Calu3 (cell line): ENCODE measurements at regions not wholly inside any gene's neighbourhood (a gene's known extent, or its start where the extent isn't known, plus 50 kb on each side); places are given as distances from the start of the nearest gene placed in this dataset.

Source experiments
- BruUV-seq: library from RNA; stranded (reverse); fragments of 400-500 nt; replicated peaks from 2 replicates; lab custom pipeline; 2021; lab: Mats Ljungman, UMichigan
- CTCF ChIA-PET: fragments of 300-600 bp; sonication (Branson Sonifier 250); formaldehyde crosslinking; loops from one replicate; lab custom pipeline; 2022; ENCODE audit warnings: antibody characterized with exemption; lab: Charles Lee
- DNase-seq: peaks from one replicate; pipeline ENCODE4 v3.0.0; 2022
- H3K27ac Mint-ChIP-seq: one replicate; pipeline ENCODE4 v1.8.0; 2022; ENCODE audit warnings: mixed read lengths; ENCODE audit not compliant: unreplicated experiment
- H3K27me3 Mint-ChIP-seq: one replicate; pipeline ENCODE4 v1.8.0; 2022; ENCODE audit warnings: mixed read lengths; ENCODE audit not compliant: unreplicated experiment
- H3K36me3 Mint-ChIP-seq: one replicate; pipeline ENCODE4 v1.8.0; 2022; ENCODE audit warnings: mild to moderate bottlenecking, moderate library complexity, mixed read lengths; ENCODE audit not compliant: insufficient read depth, unreplicated experiment
- H3K4me1 Mint-ChIP-seq: one replicate; pipeline ENCODE4 v1.8.0; 2022; ENCODE audit warnings: mild to moderate bottlenecking, low read depth, mixed read lengths; ENCODE audit not compliant: unreplicated experiment
- H3K4me3 Mint-ChIP-seq: one replicate; pipeline ENCODE4 v1.8.0; 2022; ENCODE audit warnings: mild to moderate bottlenecking, low read depth, moderate library complexity, mixed read lengths; ENCODE audit not compliant: unreplicated experiment
- H3K9me3 Mint-ChIP-seq: one replicate; pipeline ENCODE4 v1.8.0; 2022; ENCODE audit warnings: low read depth, mixed read lengths; ENCODE audit not compliant: unreplicated experiment
- intact Hi-C: fragments of 100-400 bp; cut with micrococcal nuclease; formaldehyde crosslinking; loops from one replicate; pipeline ENCODE4 v1.10.0; 2022; ENCODE audit not compliant: unreplicated experiment
- TF ChIP-seq, protein P1 (sequence below): fragments of 200-600 bp; IDR thresholded peaks from one replicate; pipeline ENCODE4 v1.8.0; 2022; ENCODE audit warnings: antibody characterized with exemption; ENCODE audit not compliant: unreplicated experiment

DNA sequence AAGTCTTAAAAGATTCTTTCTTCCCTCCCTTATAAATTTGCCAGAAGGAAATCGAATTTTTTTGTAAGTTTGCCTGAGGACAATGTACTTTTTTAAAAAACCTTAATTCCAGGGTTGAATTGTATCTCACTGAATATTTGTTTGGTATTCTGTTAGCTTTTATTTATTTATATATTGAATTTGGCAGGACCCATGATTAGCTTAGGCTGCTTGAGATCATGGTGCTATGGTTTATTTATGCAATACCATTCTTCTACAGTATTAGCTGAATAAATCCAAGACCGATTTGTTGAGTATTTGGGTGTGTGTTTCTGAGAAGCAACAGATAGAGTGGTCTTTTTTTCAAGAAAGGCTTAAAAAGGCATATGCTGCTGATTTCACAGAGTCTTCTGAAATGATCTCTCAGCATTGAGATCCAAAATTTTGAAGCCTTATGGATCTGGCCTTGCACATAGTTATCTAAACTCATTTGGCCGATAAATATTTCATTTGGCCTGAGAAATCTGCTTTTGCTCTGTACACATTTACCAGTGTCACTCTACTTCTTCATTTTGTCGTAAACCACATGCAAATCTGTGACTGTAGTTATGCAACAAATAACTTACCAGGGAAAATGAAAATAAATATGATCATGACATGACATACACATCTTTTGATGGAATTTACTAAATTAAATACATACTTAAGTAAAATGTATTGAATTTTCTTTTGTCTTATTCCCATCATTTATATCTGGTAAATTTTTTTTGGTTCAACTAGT, 265.8 kb upstream of the FLRT2 start:
- Mint-ChIP-seq H3K4me1 (no peaks in the 10 kb centered on the region), H3K27ac (no peak overlapping the region), H3K36me3 (no peaks in the 10 kb centered on the region), H3K27me3 (no peaks in the 10 kb centered on the region), H3K4me3 (no peak overlapping the region), H3K9me3 (peaks cover 14% of the 10 kb centered on the region)
- no TSS peak for BruUV-seq
- intact Hi-C loops: no loop called here
- CTCF ChIA-PET: no interaction called here
- no peak for DNase-seq
- TF ChIP-seq, protein P1, sequence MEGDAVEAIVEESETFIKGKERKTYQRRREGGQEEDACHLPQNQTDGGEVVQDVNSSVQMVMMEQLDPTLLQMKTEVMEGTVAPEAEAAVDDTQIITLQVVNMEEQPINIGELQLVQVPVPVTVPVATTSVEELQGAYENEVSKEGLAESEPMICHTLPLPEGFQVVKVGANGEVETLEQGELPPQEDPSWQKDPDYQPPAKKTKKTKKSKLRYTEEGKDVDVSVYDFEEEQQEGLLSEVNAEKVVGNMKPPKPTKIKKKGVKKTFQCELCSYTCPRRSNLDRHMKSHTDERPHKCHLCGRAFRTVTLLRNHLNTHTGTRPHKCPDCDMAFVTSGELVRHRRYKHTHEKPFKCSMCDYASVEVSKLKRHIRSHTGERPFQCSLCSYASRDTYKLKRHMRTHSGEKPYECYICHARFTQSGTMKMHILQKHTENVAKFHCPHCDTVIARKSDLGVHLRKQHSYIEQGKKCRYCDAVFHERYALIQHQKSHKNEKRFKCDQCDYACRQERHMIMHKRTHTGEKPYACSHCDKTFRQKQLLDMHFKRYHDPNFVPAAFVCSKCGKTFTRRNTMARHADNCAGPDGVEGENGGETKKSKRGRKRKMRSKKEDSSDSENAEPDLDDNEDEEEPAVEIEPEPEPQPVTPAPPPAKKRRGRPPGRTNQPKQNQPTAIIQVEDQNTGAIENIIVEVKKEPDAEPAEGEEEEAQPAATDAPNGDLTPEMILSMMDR: no peak

DNA sequence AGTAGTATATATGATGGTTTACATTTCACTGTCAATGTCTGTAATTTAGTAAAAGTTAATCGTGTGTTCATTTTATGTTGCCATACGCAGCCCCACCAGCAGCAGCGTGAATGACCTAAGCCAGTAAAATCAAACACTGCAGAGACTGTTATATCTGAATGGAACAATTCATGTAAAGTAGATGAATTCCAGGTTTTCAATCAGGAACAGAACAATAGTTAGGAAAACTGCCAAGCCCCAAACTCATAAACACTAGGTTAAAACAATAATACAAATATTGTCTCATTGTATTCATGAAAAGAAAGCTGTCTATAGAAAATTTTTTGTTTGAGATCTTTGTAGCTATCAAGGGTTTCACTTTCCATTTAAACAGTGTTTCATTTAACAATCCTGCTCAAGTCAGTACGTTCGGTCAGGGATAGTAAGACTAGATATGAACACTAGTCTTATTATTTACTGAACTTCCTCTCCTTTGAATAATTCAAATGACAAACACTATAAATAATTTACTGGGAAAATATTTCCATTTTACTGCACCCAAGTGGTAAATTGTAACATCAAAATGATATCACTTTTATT, 256.8 kb upstream of the FLRT2 start:
- no peak overlapping the region for H3K4me3 Mint-ChIP-seq
- no peaks in the 10 kb centered on the region for H3K36me3 Mint-ChIP-seq
- TF ChIP-seq, protein P1: no peak
- H3K27ac Mint-ChIP-seq: no peak overlapping the region
- H3K4me1 Mint-ChIP-seq: no peaks in the 10 kb centered on the region
- CTCF ChIA-PET: no interaction called here
- intact Hi-C loops: no loop called here
- H3K9me3 Mint-ChIP-seq: peaks cover 3% of the 10 kb centered on the region
- no peak for DNase-seq
- H3K27me3 Mint-ChIP-seq: no peaks in the 10 kb centered on the region
- no TSS peak for BruUV-seq

DNA sequence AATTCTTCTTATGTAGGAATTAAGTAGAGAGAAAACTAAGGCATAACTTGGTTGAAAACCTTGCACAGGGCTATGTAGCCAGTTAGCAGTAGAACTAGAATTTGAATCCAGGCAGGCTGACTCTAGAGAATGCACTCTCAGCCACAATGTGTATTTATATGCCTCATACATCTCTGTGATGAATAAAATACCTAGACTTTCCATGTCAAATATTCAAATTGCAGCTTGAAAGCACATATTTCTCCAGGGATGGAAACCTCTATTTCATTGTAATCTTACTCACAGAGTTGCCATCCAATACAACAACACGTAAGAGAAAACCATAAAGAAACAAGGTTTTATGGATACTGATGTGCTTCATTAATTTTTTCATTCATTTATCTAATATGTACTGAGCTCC, 256.0 kb upstream of the FLRT2 start:
- intact Hi-C loops: no loop called here
- no peak for DNase-seq
- no TSS peak for BruUV-seq
- no peaks in the 10 kb centered on the region for H3K4me1 Mint-ChIP-seq
- peaks cover 3% of the 10 kb centered on the region for H3K9me3 Mint-ChIP-seq
- no peaks in the 10 kb centered on the region for H3K36me3 Mint-ChIP-seq
- TF ChIP-seq, protein P1: no peak
- no peak overlapping the region for H3K27ac Mint-ChIP-seq
- H3K27me3 Mint-ChIP-seq: no peaks in the 10 kb centered on the region
- CTCF ChIA-PET: no interaction called here
- H3K4me3 Mint-ChIP-seq: no peak overlapping the region

DNA sequence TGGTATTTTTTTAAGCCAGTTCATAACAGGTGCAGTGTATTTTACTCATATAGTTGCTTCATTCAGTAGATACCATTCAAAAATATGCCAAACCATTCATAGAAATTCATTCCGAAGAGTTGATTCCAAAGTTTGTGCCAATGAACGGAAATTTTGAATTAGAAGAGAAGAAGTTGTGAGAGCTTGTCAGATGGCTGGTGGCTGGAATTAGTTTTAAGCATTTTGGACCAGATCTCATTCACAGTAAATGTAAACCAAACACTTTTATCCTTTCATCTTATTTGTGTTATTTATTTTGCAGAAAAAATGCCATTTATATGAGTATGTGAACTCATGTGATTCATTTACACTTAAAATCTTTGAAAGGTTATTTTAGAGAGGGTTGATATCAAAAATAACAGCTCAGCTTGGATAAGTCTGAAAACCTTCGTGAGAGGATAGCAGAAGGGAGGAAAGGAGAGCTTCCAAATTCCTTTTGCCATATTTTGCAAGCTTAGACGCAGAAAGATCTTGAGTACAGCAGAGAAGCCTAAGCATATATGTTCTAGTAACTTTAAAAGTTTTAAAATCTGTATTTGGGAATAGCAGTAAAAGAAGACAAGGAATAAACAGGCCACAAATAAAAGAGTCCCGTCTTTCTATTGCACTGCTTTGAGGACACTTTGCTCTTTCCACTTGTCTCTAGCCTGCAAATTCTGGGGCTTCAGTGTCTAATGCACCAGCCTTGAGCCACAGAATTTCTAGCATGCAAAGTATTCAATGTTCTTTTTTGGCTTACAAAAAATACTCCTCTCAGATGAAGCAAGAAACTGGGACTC, 253.6 kb upstream of the FLRT2 start:
- no peaks in the 10 kb centered on the region for H3K4me1 Mint-ChIP-seq
- no peak for DNase-seq
- H3K27me3 Mint-ChIP-seq: no peaks in the 10 kb centered on the region
- CTCF ChIA-PET: no interaction called here
- intact Hi-C loops: no loop called here
- H3K36me3 Mint-ChIP-seq: no peaks in the 10 kb centered on the region
- no peak overlapping the region for H3K27ac Mint-ChIP-seq
- no TSS peak for BruUV-seq
- peaks cover 10% of the 10 kb centered on the region for H3K9me3 Mint-ChIP-seq
- TF ChIP-seq, protein P1: no peak
- H3K4me3 Mint-ChIP-seq: no peak overlapping the region
